Peyer's patch (tissue), 4 donors: ENCODE measurements at regions not wholly inside any gene's neighbourhood (a gene's known extent, or its start where the extent isn't known, plus 50 kb on each side); places are given as distances from the start of the nearest gene placed in this dataset.

Source experiments
- CTCF ChIP-seq, 6 experiments: fragments of 450-650 bp in 4 of 6; fragments of 200-600 bp in 2 of 6; sonication (generic) in 1 of 6; IDR thresholded peaks; one replicate each; pipeline ENCODE4 v1.5.1; 2017 to 2019; ENCODE audit warnings: antibody characterized with exemption in 6 of 6, mild to moderate bottlenecking in 3 of 6, moderate library complexity in 1 of 6
- POLR2A ChIP-seq, 2 donors: fragments of 450-650 bp; IDR thresholded peaks; one replicate each; pipeline ENCODE4 v1.5.1; 2017; ENCODE audit warnings: antibody characterized with exemption in 2 of 2, mild to moderate bottlenecking in 2 of 2, moderate library complexity in 2 of 2

- TF ChIP-seq CTCF (IDR thresholded peaks at IDR 0.05) (no peak), POLR2A (IDR thresholded peaks at IDR 0.05) (no peak)
Observed at GRCh38 chr3:104632521-104632920, 734.2 kb upstream of the ALCAM start.
